ENCODE measurements at regions not wholly inside any gene's neighbourhood (a gene's known extent, or its start where the extent isn't known, plus 50 kb on each side); places are given as distances from the start of the nearest gene placed in this dataset.

GRCh38 chr12:91810531-91811451, 334.9 kb downstream of the BTG1 start:
- intact Hi-C loops (cut with DNase I): loop anchor here (10.0 kb wide), 2 partner anchors 334 to 754 kb away; partner anchors contain the start of gene BTG1
- H3K4me3 ChIP-seq: no peak overlapping the region
- H3K4me1 ChIP-seq: peaks cover 4% of the 10 kb centered on the region
- H3K27ac ChIP-seq: no peak overlapping the region
- DNase-seq (ENCODE audit: extremely low spot score in 2 of 2): no peak
- H3K36me3 ChIP-seq: no peaks in the 10 kb centered on the region
- H3K27me3 ChIP-seq: no peaks in the 10 kb centered on the region
- no peaks in the 10 kb centered on the region for H3K9me3 ChIP-seq
- no peak for TF ChIP-seq POLR2AphosphoS5 (IDR thresholded peaks at IDR 0.05; ENCODE audit: insufficient read depth in 1 of 2, low read depth in 1 of 2)
- TF ChIP-seq POLR2A (IDR thresholded peaks at IDR 0.05): no peak
- no peak for TF ChIP-seq CTCF (IDR thresholded peaks at IDR 0.05)

GRCh38 chr12:91810077-91810476, 335.6 kb downstream of the BTG1 start:
- no peaks in the 10 kb centered on the region for H3K9me3 ChIP-seq
- intact Hi-C loops (cut with DNase I): loop anchor here (10.0 kb wide), 2 partner anchors 335 to 755 kb away; partner anchors contain the start of gene BTG1

GRCh38 chr12:91805031-91805430, 340.6 kb downstream of the BTG1 start:
- no peak overlapping the region for H3K27ac ChIP-seq
- no peak for DNase-seq (ENCODE audit: extremely low spot score in 2 of 2)
- no peaks in the 10 kb centered on the region for H3K4me1 ChIP-seq
- TF ChIP-seq CTCF (IDR thresholded peaks at IDR 0.05) (no peak), POLR2AphosphoS5 (IDR thresholded peaks at IDR 0.05; ENCODE audit: insufficient read depth in 1 of 2, low read depth in 1 of 2) (no peak), POLR2A (IDR thresholded peaks at IDR 0.05) (no peak)
- H3K27me3 ChIP-seq: no peaks in the 10 kb centered on the region
- intact Hi-C loops (cut with DNase I): no loop called here
- H3K9me3 ChIP-seq: no peaks in the 10 kb centered on the region
- H3K36me3 ChIP-seq: no peaks in the 10 kb centered on the region
- H3K4me3 ChIP-seq: no peak overlapping the region

More at GRCh38 chr12:91810077-91810476, 335.6 kb downstream of the BTG1 start:
- H3K4me3 ChIP-seq: no peak overlapping the region
- no peak overlapping the region for H3K27ac ChIP-seq
- H3K4me1 ChIP-seq: peaks cover 4% of the 10 kb centered on the region
- TF ChIP-seq CTCF (IDR thresholded peaks at IDR 0.05): no peak
- TF ChIP-seq POLR2A (IDR thresholded peaks at IDR 0.05): no peak
- TF ChIP-seq POLR2AphosphoS5 (IDR thresholded peaks at IDR 0.05; ENCODE audit: insufficient read depth in 1 of 2, low read depth in 1 of 2): no peak
- DNase-seq (ENCODE audit: extremely low spot score in 2 of 2): no peak
- no peaks in the 10 kb centered on the region for H3K27me3 ChIP-seq
- no peaks in the 10 kb centered on the region for H3K36me3 ChIP-seq

GRCh38 chr12:91804533-91804932, 341.1 kb downstream of the BTG1 start:
- no peaks in the 10 kb centered on the region for H3K36me3 ChIP-seq
- no peaks in the 10 kb centered on the region for H3K4me1 ChIP-seq
- no peaks in the 10 kb centered on the region for H3K27me3 ChIP-seq
- intact Hi-C loops (cut with DNase I): no loop called here
- TF ChIP-seq CTCF (IDR thresholded peaks at IDR 0.05): no peak
- no peak for TF ChIP-seq POLR2A (IDR thresholded peaks at IDR 0.05)
- no peak for TF ChIP-seq POLR2AphosphoS5 (IDR thresholded peaks at IDR 0.05; ENCODE audit: insufficient read depth in 1 of 2, low read depth in 1 of 2)
- no peak overlapping the region for H3K4me3 ChIP-seq
- no peak overlapping the region for H3K27ac ChIP-seq
- no peaks in the 10 kb centered on the region for H3K9me3 ChIP-seq
- no peak for DNase-seq (ENCODE audit: extremely low spot score in 2 of 2)

GRCh38 chr12:91801048-91801447, 344.6 kb downstream of the BTG1 start:
- TF ChIP-seq POLR2A (IDR thresholded peaks at IDR 0.05) (no peak), POLR2AphosphoS5 (IDR thresholded peaks at IDR 0.05; ENCODE audit: insufficient read depth in 1 of 2, low read depth in 1 of 2) (no peak), CTCF (IDR thresholded peaks at IDR 0.05) (no peak)
- DNase-seq (ENCODE audit: extremely low spot score in 2 of 2): no peak
- no peaks in the 10 kb centered on the region for H3K9me3 ChIP-seq

More at GRCh38 chr12:91801048-91801447, 344.6 kb downstream of the BTG1 start:
- Histone ChIP-seq H3K4me3 (no peak overlapping the region), H3K4me1 (no peaks in the 10 kb centered on the region), H3K27me3 (no peaks in the 10 kb centered on the region), H3K36me3 (no peaks in the 10 kb centered on the region), H3K27ac (no peak overlapping the region)
- intact Hi-C loops (cut with DNase I): no loop called here
